Hepatocyte (in vitro differentiated cells): ENCODE measurements at regions not wholly inside any gene's neighbourhood (a gene's known extent, or its start where the extent isn't known, plus 50 kb on each side); places are given as distances from the start of the nearest gene placed in this dataset.

Experiments
- CTCF ChIP-seq: fragments of 200-600 bp; sonication (generic); IDR thresholded peaks from 2 replicates; pipeline ENCODE4 v1.5.1; 2016; ENCODE audit warnings: antibody characterized with exemption, mild to moderate bottlenecking; ENCODE audit not compliant: poor library complexity
- EZH2phosphoT487 ChIP-seq: fragments of 200-600 bp; sonication (generic); IDR thresholded peaks from one replicate; pipeline ENCODE4 v1.6.1; 2018; ENCODE audit warnings: antibody characterized with exemption, mild to moderate bottlenecking, low read depth, moderate library complexity; ENCODE audit not compliant: unreplicated experiment, severe bottlenecking

- TF ChIP-seq CTCF (no peak), EZH2phosphoT487 (no peak)
These were observed 169.5 kb upstream of the HAPLN1 start for GRCh38 chr5:83889971-83890745.
